ENCODE measurements at regions not wholly inside any gene's neighbourhood (a gene's known extent, or its start where the extent isn't known, plus 50 kb on each side); places are given as distances from the start of the nearest gene placed in this dataset.

DNA sequence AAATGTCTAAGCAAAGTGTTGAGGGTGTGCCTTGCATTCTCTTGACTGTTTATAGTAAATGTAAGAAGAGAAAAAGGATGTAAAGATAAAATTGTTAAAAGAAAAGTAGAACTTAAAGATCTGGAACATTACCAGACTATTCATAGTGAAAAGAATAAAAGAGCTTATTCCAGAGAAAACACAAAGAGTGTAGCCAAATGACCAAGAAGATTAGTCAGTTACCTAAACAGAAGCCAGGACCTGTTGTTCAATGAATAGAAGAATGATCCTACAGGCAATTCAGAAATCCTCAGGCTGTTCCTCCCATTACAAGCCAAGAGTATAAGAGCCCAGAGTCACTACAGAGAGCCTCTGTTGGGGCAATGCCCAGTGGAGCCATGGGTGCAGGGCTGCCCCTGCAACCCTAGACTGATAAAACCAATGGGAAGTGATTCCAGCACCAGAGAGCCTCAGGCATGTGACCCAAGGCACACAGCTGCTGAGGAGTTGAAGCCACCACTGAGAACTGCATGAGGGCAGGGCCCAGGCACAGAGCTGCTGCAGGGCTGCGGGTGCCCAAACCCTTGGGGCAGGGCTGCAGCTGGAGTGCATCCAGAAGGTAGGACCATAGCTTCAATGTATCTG is 91.1 kb upstream of the SLC38A4 start:
- H3K27ac Mint-ChIP-seq (ENCODE audit: low read depth), result no peak overlapping the region
- peaks cover 11% of the 10 kb centered on the region for H3K27me3 Mint-ChIP-seq
- no peaks in the 10 kb centered on the region for H3K9me3 Mint-ChIP-seq
- ATAC-seq (replicated peaks; ENCODE audit: extremely low read depth, poor library complexity, severe bottlenecking) (no peak), DNase-seq (ENCODE audit: low spot score in 2 of 2) (no peak)
- no peak overlapping the region for H3K4me3 Mint-ChIP-seq
- no peaks in the 10 kb centered on the region for H3K4me1 Mint-ChIP-seq
- no peaks in the 10 kb centered on the region for H3K36me3 Mint-ChIP-seq (ENCODE audit: insufficient read depth)

DNA sequence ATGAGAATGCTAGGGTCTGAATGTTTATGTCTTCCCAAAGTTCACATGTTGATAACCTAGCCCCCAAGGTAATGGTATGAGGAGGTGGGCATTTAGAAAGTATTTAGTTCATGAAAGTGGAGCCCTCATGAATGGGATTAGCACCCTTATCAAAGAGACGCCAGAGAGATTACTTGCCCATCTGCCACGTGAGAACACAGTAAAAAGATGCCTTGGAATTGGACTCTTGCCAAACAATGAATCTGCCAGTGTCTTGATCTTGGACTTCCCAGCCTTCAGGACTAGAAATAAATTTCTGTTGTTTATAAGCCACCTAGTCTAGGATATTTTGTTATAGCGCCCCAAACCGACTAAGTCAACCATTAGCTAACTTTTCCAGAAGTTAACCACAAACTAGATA is 92.0 kb upstream of the SLC38A4 start:
- ATAC-seq (replicated peaks; ENCODE audit: extremely low read depth, poor library complexity, severe bottlenecking), result no peak
- no peak overlapping the region for H3K4me3 Mint-ChIP-seq
- no peaks in the 10 kb centered on the region for H3K4me1 Mint-ChIP-seq
- H3K27ac Mint-ChIP-seq (ENCODE audit: low read depth), result no peak overlapping the region
- no peaks in the 10 kb centered on the region for H3K36me3 Mint-ChIP-seq (ENCODE audit: insufficient read depth)
- DNase-seq (ENCODE audit: low spot score in 2 of 2), result no peak
- peaks cover 2% of the 10 kb centered on the region for H3K27me3 Mint-ChIP-seq
- H3K9me3 Mint-ChIP-seq, result no peaks in the 10 kb centered on the region

DNA sequence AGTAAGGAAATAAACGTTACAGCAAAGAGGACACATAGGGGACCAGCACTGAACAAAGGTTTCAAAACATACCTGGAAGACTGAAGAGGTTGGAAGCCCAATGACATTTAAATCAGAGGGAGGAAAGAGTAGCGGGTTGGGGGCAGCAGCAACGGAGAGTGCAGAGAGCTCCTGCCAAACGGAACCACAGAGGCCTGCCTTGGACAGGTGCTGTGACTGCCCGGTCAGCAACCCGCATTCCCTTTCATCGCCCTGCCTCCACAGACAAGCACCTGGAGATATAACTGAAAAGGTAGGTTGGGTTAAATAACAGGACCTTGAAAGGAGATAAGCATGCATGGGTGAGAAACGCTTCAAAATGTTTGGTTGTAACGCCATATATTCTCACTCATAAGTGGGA is 92.8 kb upstream of the SLC38A4 start:
- no peaks in the 10 kb centered on the region for H3K36me3 Mint-ChIP-seq (ENCODE audit: insufficient read depth)
- no peak overlapping the region for H3K27ac Mint-ChIP-seq (ENCODE audit: low read depth)

DNA sequence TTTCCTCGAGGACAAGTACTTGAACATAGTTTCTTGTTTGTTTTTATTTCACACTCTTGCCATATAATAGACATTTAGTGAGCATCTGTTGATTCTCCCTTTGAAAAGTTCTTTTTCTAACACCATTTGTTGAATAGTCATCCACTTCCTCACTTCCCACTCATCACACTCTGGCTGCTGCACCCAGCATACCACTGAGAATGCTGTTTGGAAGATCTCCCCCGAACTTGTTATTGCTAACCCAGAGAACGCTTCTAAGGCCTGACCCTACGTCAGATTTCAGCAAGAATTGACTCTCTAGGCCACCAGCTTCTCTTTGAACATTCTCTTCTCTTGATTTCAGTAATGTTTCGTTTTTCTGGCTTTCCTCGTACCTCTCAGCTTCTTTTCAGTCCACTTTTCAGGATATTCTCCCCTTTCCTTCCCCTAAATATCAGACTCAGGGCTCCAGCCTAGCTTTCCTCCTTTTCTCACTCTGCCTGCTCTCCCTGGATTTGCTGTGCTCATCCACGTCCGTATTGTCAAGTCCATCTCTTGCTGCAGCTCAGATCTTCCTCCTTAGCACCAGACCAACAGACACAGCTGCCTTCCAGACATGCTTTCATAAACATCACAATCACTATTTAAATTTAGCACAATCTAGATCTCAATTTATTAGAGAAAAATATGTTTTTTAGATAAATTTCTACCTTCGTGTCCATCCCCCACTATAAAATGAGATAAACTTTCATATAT is 94.0 kb upstream of the SLC38A4 start:
- Mint-ChIP-seq H3K36me3 (ENCODE audit: insufficient read depth) (no peaks in the 10 kb centered on the region), H3K9me3 (no peaks in the 10 kb centered on the region)

More for the DNA sequence above, 92.8 kb upstream of the SLC38A4 start:
- DNase-seq (ENCODE audit: low spot score in 2 of 2) (no peak), ATAC-seq (replicated peaks; ENCODE audit: extremely low read depth, poor library complexity, severe bottlenecking) (no peak)
- H3K4me1 Mint-ChIP-seq, result no peaks in the 10 kb centered on the region
- H3K4me3 Mint-ChIP-seq, result no peak overlapping the region
- no peaks in the 10 kb centered on the region for H3K9me3 Mint-ChIP-seq
- H3K27me3 Mint-ChIP-seq, result no peaks in the 10 kb centered on the region

DNA sequence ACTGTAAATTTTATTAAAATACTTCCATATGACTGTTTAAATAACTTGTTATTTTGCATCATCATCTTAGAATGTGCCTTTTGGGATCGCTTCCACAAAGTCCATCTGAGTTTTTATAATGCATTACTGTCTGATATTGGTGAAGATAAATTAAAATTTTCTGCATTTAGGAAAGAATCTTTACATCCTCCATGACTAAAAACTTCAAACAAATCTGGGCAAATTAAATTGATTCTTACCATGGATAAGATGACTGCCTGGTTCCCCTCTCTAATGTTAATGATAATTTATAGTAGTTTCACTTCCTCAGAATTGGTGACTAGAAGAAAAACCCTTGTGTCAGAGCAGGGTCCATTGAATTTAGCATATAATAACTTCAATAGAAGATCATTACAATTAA is 94.7 kb upstream of the SLC38A4 start:
- H3K4me3 Mint-ChIP-seq, result no peak overlapping the region
- no peaks in the 10 kb centered on the region for H3K36me3 Mint-ChIP-seq (ENCODE audit: insufficient read depth)
- DNase-seq (ENCODE audit: low spot score in 2 of 2), result no peak
- H3K27me3 Mint-ChIP-seq, result peaks cover 9% of the 10 kb centered on the region
- ATAC-seq (replicated peaks; ENCODE audit: extremely low read depth, poor library complexity, severe bottlenecking), result no peak
- no peaks in the 10 kb centered on the region for H3K9me3 Mint-ChIP-seq
- no peak overlapping the region for H3K27ac Mint-ChIP-seq (ENCODE audit: low read depth)
- no peaks in the 10 kb centered on the region for H3K4me1 Mint-ChIP-seq

More for the DNA sequence above, 94.0 kb upstream of the SLC38A4 start:
- Mint-ChIP-seq H3K27ac (ENCODE audit: low read depth) (no peak overlapping the region), H3K4me1 (no peaks in the 10 kb centered on the region), H3K27me3 (peaks cover 3% of the 10 kb centered on the region), H3K4me3 (no peak overlapping the region)
- DNase-seq (ENCODE audit: low spot score in 2 of 2) (no peak), ATAC-seq (replicated peaks; ENCODE audit: extremely low read depth, poor library complexity, severe bottlenecking) (no peak)

DNA sequence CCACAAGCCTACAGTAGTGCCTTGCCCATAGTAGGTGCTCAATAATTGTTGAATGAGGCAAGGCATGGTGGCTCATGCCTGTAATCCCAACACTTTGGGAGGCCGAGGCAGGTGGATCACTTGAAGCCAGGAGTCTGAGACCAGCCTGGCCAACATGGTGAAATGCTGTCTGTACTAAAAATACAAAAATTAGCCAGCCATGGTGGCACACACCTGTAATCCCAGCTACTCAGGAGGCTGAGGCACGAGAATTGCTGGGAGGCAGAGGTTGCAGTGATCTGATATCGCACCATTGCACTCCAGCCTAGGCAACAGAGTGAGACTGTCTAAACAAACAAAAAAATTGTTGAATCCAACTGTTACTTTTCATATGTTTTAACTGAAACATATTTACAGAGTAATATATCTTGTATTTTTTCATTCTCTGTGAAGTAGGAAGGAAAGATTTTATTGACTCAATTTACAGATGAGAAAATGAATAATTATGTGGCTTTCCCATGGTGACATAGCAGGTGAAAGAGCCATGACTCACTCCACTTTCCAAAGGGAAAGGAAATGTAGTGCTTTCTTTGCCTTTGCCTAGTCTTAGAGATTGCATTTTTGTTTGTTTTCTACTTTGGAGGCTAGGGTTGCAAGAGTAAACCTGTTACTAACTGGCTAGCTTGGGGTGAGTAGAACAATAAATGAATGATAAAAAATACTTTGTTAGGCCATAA is 95.4 kb upstream of the SLC38A4 start:
- Mint-ChIP-seq H3K9me3 (no peaks in the 10 kb centered on the region), H3K4me3 (no peak overlapping the region), H3K27me3 (peaks cover 17% of the 10 kb centered on the region), H3K36me3 (ENCODE audit: insufficient read depth) (no peaks in the 10 kb centered on the region), H3K27ac (ENCODE audit: low read depth) (no peak overlapping the region), H3K4me1 (no peaks in the 10 kb centered on the region)
- ATAC-seq (replicated peaks; ENCODE audit: extremely low read depth, poor library complexity, severe bottlenecking) (no peak), DNase-seq (ENCODE audit: low spot score in 2 of 2) (no peak)

DNA sequence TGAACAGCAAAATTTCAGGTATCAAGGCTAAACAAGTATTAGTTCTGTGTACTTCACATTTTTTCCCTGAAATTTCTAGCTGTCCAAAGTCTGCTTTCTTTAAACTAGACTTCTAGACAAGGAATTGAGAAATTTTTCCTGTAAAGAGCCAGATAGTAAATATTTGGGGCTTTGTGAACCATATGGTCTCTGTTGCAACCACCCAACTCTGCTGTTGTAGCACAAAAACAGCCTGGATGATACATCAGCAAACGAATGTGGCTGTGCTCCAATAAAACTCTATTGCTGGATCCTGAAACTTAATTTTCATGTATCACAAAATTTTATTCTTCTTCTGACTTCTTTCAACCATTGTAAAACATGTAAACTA is 96.0 kb upstream of the SLC38A4 start:
- Mint-ChIP-seq H3K27ac (ENCODE audit: low read depth) (no peak overlapping the region), H3K4me3 (no peak overlapping the region), H3K27me3 (peaks cover 18% of the 10 kb centered on the region), H3K9me3 (no peaks in the 10 kb centered on the region), H3K36me3 (ENCODE audit: insufficient read depth) (no peaks in the 10 kb centered on the region), H3K4me1 (no peaks in the 10 kb centered on the region)
- DNase-seq (ENCODE audit: low spot score in 2 of 2), result no peak
- no peak for ATAC-seq (replicated peaks; ENCODE audit: extremely low read depth, poor library complexity, severe bottlenecking)

DNA sequence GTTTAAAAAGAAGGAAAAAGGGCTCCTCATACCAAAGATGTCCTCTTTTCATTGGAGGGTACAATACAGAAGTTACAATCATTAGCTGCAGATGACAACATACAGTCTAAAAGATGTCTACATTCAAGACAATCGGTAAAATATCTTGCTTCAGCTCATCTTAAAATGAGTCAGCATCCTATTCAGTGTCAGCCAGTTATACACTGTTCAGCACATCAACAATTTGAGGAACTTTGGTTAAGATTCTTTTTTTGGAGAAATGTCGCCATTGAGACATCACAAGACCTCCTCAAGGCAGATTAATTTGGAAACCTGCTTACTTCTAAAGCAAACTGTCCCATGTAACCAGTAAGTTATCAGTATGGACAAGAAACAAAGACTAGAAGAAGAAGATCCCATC is 100.7 kb upstream of the SLC38A4 start:
- Mint-ChIP-seq H3K36me3 (ENCODE audit: insufficient read depth) (no peaks in the 10 kb centered on the region), H3K27me3 (peaks cover 47% of the 10 kb centered on the region), H3K9me3 (no peaks in the 10 kb centered on the region), H3K27ac (ENCODE audit: low read depth) (no peak overlapping the region), H3K4me1 (no peaks in the 10 kb centered on the region), H3K4me3 (no peak overlapping the region)
- ATAC-seq (replicated peaks; ENCODE audit: extremely low read depth, poor library complexity, severe bottlenecking) (no peak), DNase-seq (ENCODE audit: low spot score in 2 of 2) (no peak)

DNA sequence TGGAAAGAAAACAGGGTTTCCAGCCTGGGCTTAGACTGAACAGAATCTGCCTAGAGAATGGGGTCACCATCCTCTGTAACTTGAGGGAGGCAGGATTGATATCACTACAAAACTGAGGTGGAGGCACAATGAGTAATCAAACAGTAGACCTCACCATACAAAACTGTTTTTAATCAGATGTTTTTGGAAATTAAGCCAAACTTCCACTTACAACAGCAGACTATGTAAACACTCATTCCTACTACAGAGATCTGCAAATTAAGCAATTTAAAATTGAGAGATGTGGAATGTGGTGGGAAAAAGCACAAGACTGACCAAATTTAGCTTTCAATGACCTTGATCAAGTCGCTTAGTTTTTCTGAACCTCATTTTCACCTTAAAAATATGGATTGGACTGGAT is 104.3 kb upstream of the SLC38A4 start:
- no peaks in the 10 kb centered on the region for H3K36me3 Mint-ChIP-seq (ENCODE audit: insufficient read depth)
- no peaks in the 10 kb centered on the region for H3K4me1 Mint-ChIP-seq
- H3K4me3 Mint-ChIP-seq, result no peak overlapping the region
- H3K27ac Mint-ChIP-seq (ENCODE audit: low read depth), result no peak overlapping the region
- ATAC-seq (replicated peaks; ENCODE audit: extremely low read depth, poor library complexity, severe bottlenecking) (no peak), DNase-seq (ENCODE audit: low spot score in 2 of 2) (no peak)
- H3K27me3 Mint-ChIP-seq, result peaks cover 63% of the 10 kb centered on the region
- no peaks in the 10 kb centered on the region for H3K9me3 Mint-ChIP-seq

DNA sequence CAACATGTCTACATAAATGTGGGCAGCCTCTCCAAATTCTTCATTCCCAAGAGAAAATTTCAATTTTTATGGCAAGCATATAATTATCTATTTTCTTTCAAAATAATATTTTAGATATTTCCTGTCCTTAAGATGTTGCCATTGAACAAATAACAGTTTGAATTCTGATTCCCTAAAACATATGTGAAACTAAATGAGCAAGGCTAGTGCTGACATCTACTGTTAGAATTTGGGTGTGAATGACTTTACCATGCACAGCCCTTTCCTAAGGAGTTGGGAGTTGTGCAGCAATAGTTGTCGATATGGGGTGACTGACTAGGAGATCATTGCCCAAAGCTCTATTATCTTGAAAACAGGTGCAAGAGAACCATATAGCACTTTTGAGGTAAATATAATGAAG is 108.2 kb upstream of the SLC38A4 start:
- Mint-ChIP-seq H3K4me1 (no peaks in the 10 kb centered on the region), H3K36me3 (ENCODE audit: insufficient read depth) (no peaks in the 10 kb centered on the region), H3K27me3 (peaks cover 73% of the 10 kb centered on the region), H3K27ac (ENCODE audit: low read depth) (no peak overlapping the region), H3K9me3 (no peaks in the 10 kb centered on the region), H3K4me3 (no peak overlapping the region)
- ATAC-seq (replicated peaks; ENCODE audit: extremely low read depth, poor library complexity, severe bottlenecking), result no peak
- no peak for DNase-seq (ENCODE audit: low spot score in 2 of 2)

DNA sequence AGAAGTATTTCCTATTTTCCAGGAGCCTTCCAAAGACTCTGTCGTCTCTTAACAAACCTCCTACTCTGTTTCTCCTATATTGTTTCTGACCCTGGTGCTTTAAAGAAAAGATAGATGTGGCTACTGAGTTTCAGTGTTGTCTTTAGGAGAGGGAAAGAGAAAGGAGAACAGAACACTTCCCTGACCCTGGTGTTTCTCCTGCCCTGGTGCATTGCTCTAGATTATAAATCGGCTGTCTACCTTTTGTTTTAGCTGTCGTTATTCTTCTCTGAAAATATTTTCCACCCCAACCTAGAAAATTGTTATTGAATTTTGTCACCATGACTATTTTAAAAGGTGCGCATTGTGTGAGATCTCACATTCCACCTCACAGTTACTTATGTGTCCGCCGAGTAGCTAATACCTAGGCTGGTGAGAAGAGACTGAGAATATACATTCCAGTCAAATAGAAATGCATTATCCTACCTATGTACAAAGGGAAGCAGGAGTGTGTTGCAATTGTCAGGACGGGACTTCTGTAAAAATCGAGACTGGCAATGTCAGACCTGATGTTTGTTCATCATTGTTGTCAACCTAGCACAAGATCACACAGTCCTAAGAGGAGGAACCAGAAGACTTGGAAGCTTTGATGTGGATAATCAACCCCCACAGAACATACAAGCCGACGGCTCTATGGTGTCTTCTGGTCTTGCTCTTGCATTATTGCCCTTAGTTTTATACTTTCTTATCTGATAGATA is 108.7 kb upstream of the SLC38A4 start:
- Mint-ChIP-seq H3K4me3 (no peak overlapping the region), H3K36me3 (ENCODE audit: insufficient read depth) (no peaks in the 10 kb centered on the region), H3K27me3 (peaks cover 73% of the 10 kb centered on the region), H3K9me3 (no peaks in the 10 kb centered on the region), H3K4me1 (no peaks in the 10 kb centered on the region), H3K27ac (ENCODE audit: low read depth) (no peak overlapping the region)
- no peak for DNase-seq (ENCODE audit: low spot score in 2 of 2)
- no peak for ATAC-seq (replicated peaks; ENCODE audit: extremely low read depth, poor library complexity, severe bottlenecking)

DNA sequence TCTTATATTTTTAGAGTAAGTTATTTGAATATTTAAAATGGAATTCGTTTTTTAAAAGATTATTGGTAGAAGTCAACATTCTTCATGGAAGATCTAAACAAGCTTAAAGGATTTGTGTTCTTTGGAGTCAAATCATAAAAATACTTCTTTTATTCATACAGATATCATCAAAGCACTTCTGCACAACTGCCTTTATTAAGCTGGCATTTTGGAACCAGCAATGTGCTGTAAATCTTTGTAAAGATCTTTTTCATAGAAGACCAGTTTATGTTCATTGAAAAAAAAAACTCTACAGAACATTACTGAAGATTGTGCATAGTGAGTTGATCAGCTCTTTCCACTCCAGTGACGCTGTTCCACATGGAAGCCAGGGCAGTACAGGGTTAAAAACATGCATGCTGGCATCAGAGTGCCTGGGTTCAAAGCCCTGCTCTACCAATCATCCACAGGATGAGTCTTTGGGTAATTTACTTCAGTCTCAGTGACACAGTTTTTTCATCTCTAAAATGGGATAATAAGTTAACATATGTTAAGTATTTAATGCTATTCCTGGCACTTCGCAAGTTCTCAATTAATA is 109.6 kb upstream of the SLC38A4 start:
- ATAC-seq (replicated peaks; ENCODE audit: extremely low read depth, poor library complexity, severe bottlenecking), result no peak
- H3K36me3 Mint-ChIP-seq (ENCODE audit: insufficient read depth), result no peaks in the 10 kb centered on the region
- peaks cover 66% of the 10 kb centered on the region for H3K27me3 Mint-ChIP-seq
- H3K4me3 Mint-ChIP-seq, result no peak overlapping the region
- no peak overlapping the region for H3K27ac Mint-ChIP-seq (ENCODE audit: low read depth)
- H3K4me1 Mint-ChIP-seq, result no peaks in the 10 kb centered on the region
- no peak for DNase-seq (ENCODE audit: low spot score in 2 of 2)
- no peaks in the 10 kb centered on the region for H3K9me3 Mint-ChIP-seq

Measured in central memory CD8-positive, alpha-beta T cell (primary cell).